ENCODE measurements at regions not wholly inside any gene's neighbourhood (a gene's known extent, or its start where the extent isn't known, plus 50 kb on each side); places are given as distances from the start of the nearest gene placed in this dataset.

GRCh38 chr9:97759581-97760288 is 62.6 kb upstream of the XPA start:
- TF ChIP-seq CTCF (IDR thresholded peaks at IDR 0.05; ENCODE audit: low read length), result no peak
- TF ChIP-seq EZH2 (IDR thresholded peaks at IDR 0.05; ENCODE audit: borderline replicate concordance, low read length), result no peak
